Muscle of leg (tissue), 3 donors: ENCODE measurements at regions not wholly inside any gene's neighbourhood (a gene's known extent, or its start where the extent isn't known, plus 50 kb on each side); places are given as distances from the start of the nearest gene placed in this dataset.

ENCODE experiments used
- DNase-seq: peaks from one replicate; pipeline ENCODE4 v3.0.0; 2013
- H3K27ac ChIP-seq: one replicate; pipeline ENCODE4 v1.5.1; 2013; ENCODE audit warnings: mild to moderate bottlenecking, low read length, control low read depth
- H3K27me3 ChIP-seq: one replicate; pipeline ENCODE4 v1.6.1; 2013; ENCODE audit warnings: low read length; ENCODE audit not compliant: control insufficient read depth, insufficient read depth
- H3K36me3 ChIP-seq: one replicate; pipeline ENCODE4 v1.6.1; 2013; ENCODE audit warnings: low read length; ENCODE audit not compliant: control insufficient read depth, insufficient read depth
- H3K4me1 ChIP-seq: one replicate; pipeline ENCODE4 v1.6.1; 2013; ENCODE audit warnings: low read length; ENCODE audit not compliant: control insufficient read depth, insufficient read depth
- H3K4me3 ChIP-seq: one replicate; pipeline ENCODE4 v1.5.1; 2013; ENCODE audit warnings: low read length, control low read depth
- H3K9me3 ChIP-seq: replicated peaks from 2 replicates; pipeline ENCODE4 v1.6.1; 2013; ENCODE audit warnings: low read depth, low read length; ENCODE audit not compliant: control insufficient read depth
- whole genome bisulfite sequencing: methylation state at CpG from one replicate; pipeline ENCODE4 v1.1.5; 2013; ENCODE audit warnings: missing lambda C conversion rate; ENCODE audit not compliant: insufficient coverage; 5-methylcytosine and 5-hydroxymethylcytosine counted together

DNA sequence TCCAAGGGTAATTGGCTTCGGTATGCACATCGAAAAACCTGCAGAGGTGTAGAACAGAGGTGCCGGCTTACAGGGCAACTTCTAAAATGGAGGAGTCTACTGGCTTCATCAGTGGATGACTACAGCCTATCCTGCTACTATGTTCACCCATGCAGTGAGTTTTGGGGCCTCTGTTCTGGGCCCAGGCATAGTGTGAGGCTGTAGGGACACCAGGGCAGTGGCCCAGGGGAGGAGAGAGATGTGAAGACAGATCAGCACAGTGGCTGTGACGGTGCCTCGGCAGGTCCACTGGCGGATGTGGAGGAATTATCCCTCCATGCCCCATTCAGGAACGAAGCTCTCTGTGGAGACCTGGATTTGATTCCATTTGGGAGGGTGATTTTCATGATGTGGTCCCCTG, 235.3 kb upstream of the MKI67 start:
- WGBS, result 100% methylated on average over 2 of the region's 7 CpGs
- Histone ChIP-seq H3K36me3 (no peaks in the 10 kb centered on the region), H3K4me1 (no peaks in the 10 kb centered on the region), H3K4me3 (no peak overlapping the region), H3K9me3 (no peaks in the 10 kb centered on the region), H3K27ac (no peak overlapping the region), H3K27me3 (peaks cover 2% of the 10 kb centered on the region)
- DNase-seq, result no peak

GRCh38 chr10:128362514-128362913, 236.3 kb upstream of the MKI67 start:
- H3K9me3 ChIP-seq, result no peaks in the 10 kb centered on the region
- peaks cover 2% of the 10 kb centered on the region for H3K27me3 ChIP-seq
- 85% methylated on average over 3 of the region's 4 CpGs for WGBS
- no peak overlapping the region for H3K4me3 ChIP-seq
- H3K27ac ChIP-seq, result no peak overlapping the region
- no peaks in the 10 kb centered on the region for H3K36me3 ChIP-seq
- DNase-seq, result no peak
- no peaks in the 10 kb centered on the region for H3K4me1 ChIP-seq

DNA sequence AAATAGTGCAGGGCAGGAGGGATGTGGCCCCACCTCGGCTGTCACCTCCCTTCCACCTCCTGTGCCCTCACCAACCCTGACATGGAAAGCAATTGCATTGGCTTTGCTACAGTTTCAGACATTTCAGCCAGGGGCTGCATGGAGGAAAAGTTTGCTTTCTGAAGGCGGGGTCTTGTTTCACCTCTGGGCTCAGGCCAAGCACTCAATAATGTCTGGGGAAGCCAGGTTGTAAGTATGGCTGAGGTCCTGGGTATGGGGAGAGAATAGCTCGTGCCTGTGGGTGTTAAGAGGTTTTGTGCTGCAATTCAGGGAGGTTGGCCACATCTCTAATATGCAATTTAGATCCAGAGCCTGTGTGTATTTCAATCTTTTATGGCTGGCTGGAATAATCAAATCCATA, 238.4 kb upstream of the MKI67 start:
- H3K9me3 ChIP-seq, result no peaks in the 10 kb centered on the region
- WGBS, result 88% methylated on average over 1 of the region's 3 CpGs
- peak; percentile 22 for DNase-seq
- no peak overlapping the region for H3K27ac ChIP-seq
- H3K4me1 ChIP-seq, result no peaks in the 10 kb centered on the region
- H3K4me3 ChIP-seq, result no peak overlapping the region
- H3K27me3 ChIP-seq, result peaks cover 2% of the 10 kb centered on the region
- no peaks in the 10 kb centered on the region for H3K36me3 ChIP-seq

GRCh38 chr10:128365156-128365725, 239.0 kb upstream of the MKI67 start:
- no peak overlapping the region for H3K27ac ChIP-seq
- DNase-seq, result no peak
- no peak overlapping the region for H3K4me3 ChIP-seq
- no peaks in the 10 kb centered on the region for H3K4me1 ChIP-seq
- H3K36me3 ChIP-seq, result no peaks in the 10 kb centered on the region
- peaks cover 2% of the 10 kb centered on the region for H3K27me3 ChIP-seq
- no peaks in the 10 kb centered on the region for H3K9me3 ChIP-seq
- WGBS, result 76% methylated on average over 4 of the region's 17 CpGs

- H3K9me3 ChIP-seq, result no peaks in the 10 kb centered on the region
- H3K4me1 ChIP-seq, result no peaks in the 10 kb centered on the region
- H3K36me3 ChIP-seq, result no peaks in the 10 kb centered on the region
- WGBS, result no CpG with 5 or more reads among the region's 3 CpGs
- peaks cover 1% of the 10 kb centered on the region for H3K27me3 ChIP-seq
- no peak for DNase-seq
- no peak overlapping the region for H3K4me3 ChIP-seq
- H3K27ac ChIP-seq, result no peak overlapping the region
Observed at GRCh38 chr10:128367807-128368206, 241.6 kb upstream of the MKI67 start.

DNA sequence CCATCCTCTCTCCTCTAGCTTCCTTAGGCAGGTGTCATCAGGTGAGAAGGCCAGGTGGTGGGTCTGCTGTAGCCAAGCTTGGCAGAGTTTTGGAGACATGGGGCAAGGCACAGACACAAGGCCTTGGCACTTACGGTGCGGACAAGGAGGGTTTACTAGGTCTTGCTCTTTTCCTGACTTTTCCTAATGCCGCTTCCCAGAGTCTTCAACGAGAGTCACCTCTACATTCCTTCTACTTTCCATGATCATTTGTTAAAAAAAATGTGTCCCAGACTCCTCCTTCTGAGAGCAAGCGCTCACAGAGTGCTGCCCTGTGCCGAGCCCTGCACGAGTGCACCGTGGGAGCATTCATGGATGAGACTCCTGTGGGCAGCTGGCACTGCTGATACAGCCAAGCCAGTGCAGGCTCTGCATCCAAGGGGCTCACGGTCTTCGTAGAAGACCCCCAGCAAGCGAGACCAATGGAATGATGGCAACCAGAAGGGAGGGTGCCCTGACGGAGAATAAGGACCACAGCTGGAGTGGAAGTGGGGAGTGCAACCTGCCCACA, 243.0 kb upstream of the MKI67 start:
- no peaks in the 10 kb centered on the region for H3K27me3 ChIP-seq
- no peak for DNase-seq
- H3K4me3 ChIP-seq, result no peak overlapping the region
- no peaks in the 10 kb centered on the region for H3K9me3 ChIP-seq
- no peaks in the 10 kb centered on the region for H3K36me3 ChIP-seq
- H3K27ac ChIP-seq, result no peak overlapping the region
- no peaks in the 10 kb centered on the region for H3K4me1 ChIP-seq
- WGBS, result 87% methylated on average over 11 of the region's 12 CpGs

DNA sequence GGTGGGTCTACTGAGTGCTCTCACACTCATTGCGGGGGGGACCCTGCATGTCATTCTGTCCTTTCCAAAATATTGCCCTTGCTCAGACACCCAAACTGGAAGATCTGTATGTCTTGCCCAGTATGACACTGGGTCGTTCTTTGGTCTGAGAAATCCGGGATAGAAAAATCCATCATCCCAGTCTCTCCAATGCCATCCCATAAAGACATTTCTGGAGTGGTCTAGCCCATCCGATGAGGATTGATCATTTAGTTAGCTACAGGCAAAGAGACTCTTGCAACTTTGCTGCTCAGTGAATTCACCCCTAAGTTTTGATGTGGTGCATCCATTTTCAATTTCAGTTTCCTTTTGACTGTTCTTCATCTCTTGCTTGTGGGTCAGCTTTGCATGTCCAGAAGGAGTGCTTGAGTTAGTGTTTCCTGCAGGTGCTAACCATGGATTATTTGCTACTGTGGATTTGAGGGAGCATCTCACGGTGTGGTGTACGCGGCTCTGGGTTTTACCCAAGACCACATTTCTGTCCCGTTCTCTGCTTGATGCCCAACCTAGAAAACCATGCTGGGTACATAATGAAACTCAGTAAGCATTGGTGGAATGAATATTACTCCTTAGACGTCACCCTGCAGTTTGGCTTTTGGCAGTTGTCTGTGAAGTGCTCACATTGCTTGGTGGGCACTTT, 247.0 kb upstream of the MKI67 start:
- DNase-seq, result no peak
- Histone ChIP-seq H3K9me3 (no peaks in the 10 kb centered on the region), H3K4me1 (no peaks in the 10 kb centered on the region), H3K27ac (no peak overlapping the region), H3K36me3 (no peaks in the 10 kb centered on the region), H3K4me3 (no peak overlapping the region), H3K27me3 (peaks cover 2% of the 10 kb centered on the region)
- WGBS, result 100% methylated on average over 5 of the region's 9 CpGs

DNA sequence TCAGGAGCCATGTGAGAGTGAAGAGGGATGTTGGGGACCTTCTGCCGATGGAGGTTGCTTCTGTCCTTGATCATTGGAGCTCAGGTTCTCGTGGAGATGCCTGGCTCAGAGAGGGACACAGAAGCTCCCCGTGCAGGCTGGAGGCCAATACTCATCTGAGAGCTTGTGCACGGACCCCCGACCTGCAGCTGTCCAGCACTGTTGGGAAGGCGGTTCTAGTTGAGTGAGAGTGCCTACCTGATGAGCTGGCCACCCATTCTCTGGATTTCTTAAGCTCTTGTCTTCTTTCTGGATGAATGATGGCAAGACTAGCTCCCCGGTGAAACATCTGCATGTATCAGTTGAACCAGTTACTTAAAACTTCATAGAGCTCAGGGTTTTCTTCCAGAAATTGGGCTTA, 247.6 kb upstream of the MKI67 start:
- WGBS, result 91% methylated on average over 7 of the region's 7 CpGs
- no peak overlapping the region for H3K27ac ChIP-seq
- H3K27me3 ChIP-seq, result peaks cover 2% of the 10 kb centered on the region
- DNase-seq, result no peak
- no peak overlapping the region for H3K4me3 ChIP-seq
- no peaks in the 10 kb centered on the region for H3K9me3 ChIP-seq
- no peaks in the 10 kb centered on the region for H3K4me1 ChIP-seq
- H3K36me3 ChIP-seq, result no peaks in the 10 kb centered on the region

DNA sequence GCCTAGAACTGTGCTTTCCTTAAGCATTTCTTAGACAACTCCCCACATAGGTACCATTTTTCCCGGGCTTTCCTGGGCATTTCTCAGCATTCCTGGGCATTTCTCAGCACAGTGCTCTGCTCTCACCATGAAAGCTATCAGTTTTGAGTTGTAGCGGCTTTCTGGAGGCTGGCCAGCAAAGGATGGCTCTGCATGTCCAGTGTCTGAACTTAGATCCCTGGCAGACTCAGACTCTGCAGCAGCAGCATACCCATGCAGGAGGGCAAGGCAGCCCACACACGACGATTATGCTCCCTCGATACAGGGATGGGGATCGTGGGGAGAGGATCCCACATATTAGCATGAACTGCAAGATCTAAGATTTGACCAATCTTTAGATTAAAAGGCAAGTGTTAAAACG, 248.9 kb upstream of the MKI67 start:
- no peaks in the 10 kb centered on the region for H3K9me3 ChIP-seq
- 71% methylated on average over 2 of the region's 7 CpGs for WGBS
- DNase-seq, result no peak
- peaks cover 2% of the 10 kb centered on the region for H3K27me3 ChIP-seq
- no peaks in the 10 kb centered on the region for H3K4me1 ChIP-seq
- no peaks in the 10 kb centered on the region for H3K36me3 ChIP-seq
- H3K27ac ChIP-seq, result no peak overlapping the region
- H3K4me3 ChIP-seq, result no peak overlapping the region

DNA sequence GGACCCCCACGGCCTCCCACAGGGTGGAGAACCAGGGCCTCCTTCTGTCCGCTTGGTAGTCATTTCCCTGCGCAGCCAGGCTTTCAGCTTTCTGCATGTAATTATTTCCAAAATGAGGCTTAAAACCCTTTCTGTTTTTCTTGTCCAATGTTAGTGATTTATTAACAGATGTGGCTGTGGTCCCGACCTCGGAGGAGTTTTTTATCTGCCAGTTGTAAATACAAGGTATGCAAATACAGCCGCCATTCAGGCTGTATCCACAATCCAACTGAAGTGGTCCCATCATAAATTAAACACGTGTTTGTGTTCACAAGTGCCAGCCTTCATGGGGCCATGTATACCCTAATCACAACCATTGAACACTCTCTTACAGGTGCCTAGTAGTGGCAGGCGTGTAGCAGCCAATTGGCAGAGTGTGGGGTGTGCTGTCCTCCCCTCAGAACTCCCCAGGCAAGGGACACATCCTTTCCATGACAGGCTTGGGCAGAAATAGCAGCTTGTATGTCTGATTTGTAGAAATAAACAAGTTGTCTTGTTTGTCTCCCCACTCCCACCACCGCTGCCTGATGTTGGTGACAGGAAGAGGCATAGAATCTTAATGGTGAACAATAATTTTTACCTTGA, 251.3 kb upstream of the MKI67 start:
- Histone ChIP-seq H3K27ac (no peak overlapping the region), H3K27me3 (peaks cover 2% of the 10 kb centered on the region), H3K4me1 (no peaks in the 10 kb centered on the region), H3K9me3 (no peaks in the 10 kb centered on the region), H3K4me3 (no peak overlapping the region), H3K36me3 (no peaks in the 10 kb centered on the region)
- DNase-seq, result no peak
- 60% methylated on average over 4 of the region's 9 CpGs for WGBS
